Testis (tissue), 2 donors: ENCODE measurements at regions not wholly inside any gene's neighbourhood (a gene's known extent, or its start where the extent isn't known, plus 50 kb on each side); places are given as distances from the start of the nearest gene placed in this dataset.
A peak's percentile ranks its signal among the peaks of the same experiment; 100 is the strongest.

Experiments
- CTCF ChIP-seq, 3 experiments: fragments of 450-650 bp in 2 of 3; fragments of 200-600 bp in 1 of 3; sonication (generic) in 1 of 3; IDR thresholded peaks; one replicate each; pipeline ENCODE4 v1.5.1; 2016 to 2019; ENCODE audit warnings: antibody characterized with exemption in 3 of 3, mild to moderate bottlenecking in 2 of 3, moderate library complexity in 1 of 3
- POLR2A ChIP-seq: fragments of 450-650 bp; IDR thresholded peaks from one replicate; pipeline ENCODE4 v1.6.1; 2017; ENCODE audit warnings: antibody characterized with exemption, mild to moderate bottlenecking, moderate library complexity

DNA sequence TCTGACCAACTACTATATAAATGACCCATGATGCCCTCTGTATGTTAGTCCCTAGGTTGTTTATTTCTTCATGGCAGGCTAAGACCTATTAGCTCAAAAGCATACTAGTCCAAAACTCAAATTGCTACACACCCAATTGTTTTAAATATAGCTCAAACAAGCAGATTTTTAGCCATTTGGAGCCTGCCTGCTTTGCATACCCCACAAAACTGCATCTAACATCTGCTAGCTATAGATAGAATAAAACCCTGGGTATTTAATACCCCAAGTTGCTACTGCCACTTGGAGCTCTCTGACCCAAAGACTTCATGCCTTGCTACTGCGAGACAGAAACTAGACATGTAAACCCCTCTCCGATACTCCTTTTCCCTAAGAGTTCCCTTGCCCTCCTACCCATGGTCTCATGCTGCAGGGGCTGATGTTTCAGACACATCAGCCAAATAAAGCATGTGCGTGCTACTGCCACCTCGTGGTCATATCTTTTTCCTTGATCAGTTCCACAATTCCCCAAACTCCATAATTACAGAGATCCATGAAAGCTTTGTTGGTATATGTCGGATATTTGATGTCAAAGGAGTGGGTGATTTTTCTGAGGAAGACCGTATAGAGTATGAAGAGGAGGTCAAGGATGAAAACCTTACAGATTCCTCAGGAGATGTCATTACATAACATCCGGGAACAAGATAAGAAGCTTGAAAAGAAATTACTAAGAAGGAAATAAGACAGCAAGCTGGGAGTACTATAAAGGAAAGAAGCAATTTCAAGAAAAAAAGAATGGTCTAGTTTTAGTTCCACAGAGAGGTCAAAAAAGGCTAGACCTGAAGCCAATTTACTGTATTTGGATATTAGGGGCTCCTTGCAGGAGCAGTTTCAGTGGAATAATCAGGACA lies 386.6 kb downstream of the SH2D4B start:
- peak; percentile 39 to 71 (median 57) for TF ChIP-seq CTCF (IDR thresholded peaks at IDR 0.05)
- TF ChIP-seq POLR2A = no peak
